SU-DHL-6 (cell line): ENCODE measurements at regions not wholly inside any gene's neighbourhood (a gene's known extent, or its start where the extent isn't known, plus 50 kb on each side); places are given as distances from the start of the nearest gene placed in this dataset.

Source experiments
- H2AFZ ChIP-seq: fragments of 200-600 bp; sonication (generic); 2 replicates; pipeline ENCODE4 v1.6.1; 2014; ENCODE audit warnings: low read depth, mild to moderate bottlenecking, moderate library complexity, mixed read lengths, antibody characterized with exemption, low read length; ENCODE audit not compliant: severe bottlenecking
- H3F3A ChIP-seq: fragments of 200-600 bp; shearing (Covaris generic); 2 replicates; pipeline ENCODE4 v1.6.0; 2016; ENCODE audit warnings: antibody characterized with exemption, mild to moderate bottlenecking; ENCODE audit not compliant: insufficient read depth
- H3K27ac ChIP-seq: fragments of 200-600 bp; sonication (generic); 2 replicates; pipeline ENCODE4 v1.5.1; 2016; ENCODE audit warnings: low read depth, mild to moderate bottlenecking, low read length, moderate library complexity, mixed read lengths
- H3K27me3 ChIP-seq: fragments of 200-600 bp; sonication (generic), shearing (Covaris generic); 2 replicates; pipeline ENCODE4 v1.6.0; 2014; ENCODE audit warnings: mild to moderate bottlenecking, low read length
- H3K36me3 ChIP-seq: fragments of 200-600 bp; sonication (generic); 2 replicates; pipeline ENCODE4 v1.6.1; 2014; ENCODE audit warnings: mild to moderate bottlenecking, low read length, mixed read lengths
- H3K4me2 ChIP-seq: fragments of 300-600, 200-600 bp; shearing (Covaris generic), sonication (generic); 2 replicates; pipeline ENCODE4 v1.6.0; 2014; ENCODE audit warnings: low read length, low read depth, mild to moderate bottlenecking; ENCODE audit not compliant: poor library complexity, severe bottlenecking
- H3K4me3 ChIP-seq: fragments of 200-600 bp; sonication (generic); 2 replicates; pipeline ENCODE4 v1.5.1; 2014; ENCODE audit warnings: antibody characterized with exemption, low read length, mild to moderate bottlenecking, mixed read lengths; ENCODE audit not compliant: insufficient read depth, poor library complexity, severe bottlenecking
- H3K79me2 ChIP-seq: fragments of 200-600 bp; sonication (generic); 2 replicates; pipeline ENCODE4 v1.6.1; 2014; ENCODE audit warnings: mild to moderate bottlenecking, low read length, moderate library complexity; ENCODE audit not compliant: insufficient read depth
- H3K9ac ChIP-seq: fragments of 200-600 bp; sonication (generic); 2 replicates; pipeline ENCODE4 v1.7.0; 2014; ENCODE audit warnings: mild to moderate bottlenecking, low read length
- H3K9me2 ChIP-seq: fragments of 200-600 bp; sonication (generic); replicated peaks from 2 replicates; pipeline ENCODE4 v1.6.1; 2014; ENCODE audit warnings: low read length; ENCODE audit not compliant: insufficient read depth
- H3K9me3 ChIP-seq: fragments of 200-600 bp; sonication (generic); 2 replicates; pipeline ENCODE4 v1.6.1; 2014; ENCODE audit warnings: low read length, mixed read lengths; ENCODE audit not compliant: insufficient read depth
- H4K20me1 ChIP-seq: fragments of 200-600 bp; sonication (generic); 2 replicates; pipeline ENCODE4 v1.6.1; 2014; ENCODE audit warnings: low read depth, mild to moderate bottlenecking, antibody characterized with exemption, low read length, moderate library complexity, mixed read lengths
- CTCF ChIP-seq: fragments of 200-600 bp; sonication (generic); IDR thresholded peaks from one replicate; pipeline ENCODE4 v1.5.1; 2017; ENCODE audit warnings: antibody characterized with exemption, mild to moderate bottlenecking, low read length, moderate library complexity; ENCODE audit not compliant: insufficient read depth, poor library complexity, severe bottlenecking
- EZH2phosphoT487 ChIP-seq: fragments of 200-600 bp; sonication (generic), shearing (Covaris generic); conservative IDR thresholded peaks from 2 replicates; pipeline ENCODE4 v1.6.1; 2018; ENCODE audit warnings: mild to moderate bottlenecking, antibody characterized with exemption, low read length, moderate library complexity, mixed read lengths

- H3F3A ChIP-seq, result no peaks in the 10 kb centered on the region
- H3K27ac ChIP-seq, result no peak overlapping the region
- H2AFZ ChIP-seq, result no peak overlapping the region
- H3K9me2 ChIP-seq, result no peaks in the 10 kb centered on the region
- H3K4me2 ChIP-seq, result no peak overlapping the region
- H3K4me3 ChIP-seq, result no peak overlapping the region
- H3K9me3 ChIP-seq, result no peaks in the 10 kb centered on the region
- H3K36me3 ChIP-seq, result no peaks in the 10 kb centered on the region
- TF ChIP-seq EZH2phosphoT487, result no peak
- no peaks in the 10 kb centered on the region for H3K27me3 ChIP-seq
- no peaks in the 10 kb centered on the region for H3K79me2 ChIP-seq
- H4K20me1 ChIP-seq, result no peaks in the 10 kb centered on the region
- H3K9ac ChIP-seq, result no peak overlapping the region
Observed at GRCh38 chr10:78555128-78555527, 513.6 kb upstream of the ZMIZ1 start.

- H3K27me3 ChIP-seq, result no peaks in the 10 kb centered on the region
- H3K9me3 ChIP-seq, result no peaks in the 10 kb centered on the region
- no peaks in the 10 kb centered on the region for H4K20me1 ChIP-seq
- H3K4me2 ChIP-seq, result no peak overlapping the region
- no peaks in the 10 kb centered on the region for H3K79me2 ChIP-seq
- no peak overlapping the region for H2AFZ ChIP-seq
- no peak overlapping the region for H3K27ac ChIP-seq
- no peaks in the 10 kb centered on the region for H3K9me2 ChIP-seq
- no peaks in the 10 kb centered on the region for H3F3A ChIP-seq
- H3K4me3 ChIP-seq, result no peak overlapping the region
- TF ChIP-seq EZH2phosphoT487 (no peak), CTCF (no peak)
- no peak overlapping the region for H3K9ac ChIP-seq
- H3K36me3 ChIP-seq, result no peaks in the 10 kb centered on the region
Observed at GRCh38 chr10:78556705-78557432, 511.9 kb upstream of the ZMIZ1 start.

GRCh38 chr10:78557433-78557925 lies 511.3 kb upstream of the ZMIZ1 start:
- H3F3A ChIP-seq, result no peaks in the 10 kb centered on the region
- H3K4me2 ChIP-seq, result no peak overlapping the region
- H3K27me3 ChIP-seq, result no peaks in the 10 kb centered on the region
- H3K9me3 ChIP-seq, result no peaks in the 10 kb centered on the region
- no peaks in the 10 kb centered on the region for H3K36me3 ChIP-seq
- no peak overlapping the region for H3K4me3 ChIP-seq
- no peaks in the 10 kb centered on the region for H4K20me1 ChIP-seq
- H2AFZ ChIP-seq, result no peak overlapping the region
- H3K27ac ChIP-seq, result no peak overlapping the region
- H3K79me2 ChIP-seq, result no peaks in the 10 kb centered on the region
- H3K9ac ChIP-seq, result no peak overlapping the region
- no peaks in the 10 kb centered on the region for H3K9me2 ChIP-seq
- TF ChIP-seq CTCF (no peak), EZH2phosphoT487 (no peak)

- H3K4me3 ChIP-seq, result no peak overlapping the region
- H3K27ac ChIP-seq, result no peak overlapping the region
- no peak overlapping the region for H3K9ac ChIP-seq
- no peaks in the 10 kb centered on the region for H3K27me3 ChIP-seq
- TF ChIP-seq CTCF (no peak), EZH2phosphoT487 (no peak)
- no peaks in the 10 kb centered on the region for H4K20me1 ChIP-seq
- no peaks in the 10 kb centered on the region for H3F3A ChIP-seq
- H2AFZ ChIP-seq, result no peak overlapping the region
- H3K79me2 ChIP-seq, result no peaks in the 10 kb centered on the region
- H3K4me2 ChIP-seq, result no peak overlapping the region
- no peaks in the 10 kb centered on the region for H3K36me3 ChIP-seq
- H3K9me3 ChIP-seq, result no peaks in the 10 kb centered on the region
- H3K9me2 ChIP-seq, result no peaks in the 10 kb centered on the region
Observed at GRCh38 chr10:78559661-78560340, 509.0 kb upstream of the ZMIZ1 start.
